ENCODE measurements at regions not wholly inside any gene's neighbourhood (a gene's known extent, or its start where the extent isn't known, plus 50 kb on each side); places are given as distances from the start of the nearest gene placed in this dataset.

- TF ChIP-seq POLR2A (IDR thresholded peaks at IDR 0.05) (no peak), POLR2AphosphoS5 (IDR thresholded peaks at IDR 0.05) (peak in 1 of 3 donors; percentile 48)
- TF ChIP-seq, protein P1, sequence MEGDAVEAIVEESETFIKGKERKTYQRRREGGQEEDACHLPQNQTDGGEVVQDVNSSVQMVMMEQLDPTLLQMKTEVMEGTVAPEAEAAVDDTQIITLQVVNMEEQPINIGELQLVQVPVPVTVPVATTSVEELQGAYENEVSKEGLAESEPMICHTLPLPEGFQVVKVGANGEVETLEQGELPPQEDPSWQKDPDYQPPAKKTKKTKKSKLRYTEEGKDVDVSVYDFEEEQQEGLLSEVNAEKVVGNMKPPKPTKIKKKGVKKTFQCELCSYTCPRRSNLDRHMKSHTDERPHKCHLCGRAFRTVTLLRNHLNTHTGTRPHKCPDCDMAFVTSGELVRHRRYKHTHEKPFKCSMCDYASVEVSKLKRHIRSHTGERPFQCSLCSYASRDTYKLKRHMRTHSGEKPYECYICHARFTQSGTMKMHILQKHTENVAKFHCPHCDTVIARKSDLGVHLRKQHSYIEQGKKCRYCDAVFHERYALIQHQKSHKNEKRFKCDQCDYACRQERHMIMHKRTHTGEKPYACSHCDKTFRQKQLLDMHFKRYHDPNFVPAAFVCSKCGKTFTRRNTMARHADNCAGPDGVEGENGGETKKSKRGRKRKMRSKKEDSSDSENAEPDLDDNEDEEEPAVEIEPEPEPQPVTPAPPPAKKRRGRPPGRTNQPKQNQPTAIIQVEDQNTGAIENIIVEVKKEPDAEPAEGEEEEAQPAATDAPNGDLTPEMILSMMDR (IDR thresholded peaks at IDR 0.05) = no peak
These were observed 111.4 kb downstream of the THNSL2 start for GRCh38 chr2:88281302-88282217.

Measured in breast epithelium (tissue), 3 donors.